VCaP (cell line): ENCODE measurements at regions not wholly inside any gene's neighbourhood (a gene's known extent, or its start where the extent isn't known, plus 50 kb on each side); places are given as distances from the start of the nearest gene placed in this dataset.
"Not testable (repeated sequence)": the region's sequence is repeated elsewhere in the genome, so short reads cannot be mapped to it uniquely, and the experiment has no call there.

Experiments
- H3K27ac ChIP-seq: fragments of 450-650 bp; 2 replicates; pipeline ENCODE4 v1.5.1; 2017
- TF ChIP-seq, protein P1 (sequence below): fragments of 450-650 bp; conservative IDR thresholded peaks from 2 replicates; pipeline ENCODE4 v1.5.1; 2017; ENCODE audit warnings: mild to moderate bottlenecking, moderate library complexity

DNA sequence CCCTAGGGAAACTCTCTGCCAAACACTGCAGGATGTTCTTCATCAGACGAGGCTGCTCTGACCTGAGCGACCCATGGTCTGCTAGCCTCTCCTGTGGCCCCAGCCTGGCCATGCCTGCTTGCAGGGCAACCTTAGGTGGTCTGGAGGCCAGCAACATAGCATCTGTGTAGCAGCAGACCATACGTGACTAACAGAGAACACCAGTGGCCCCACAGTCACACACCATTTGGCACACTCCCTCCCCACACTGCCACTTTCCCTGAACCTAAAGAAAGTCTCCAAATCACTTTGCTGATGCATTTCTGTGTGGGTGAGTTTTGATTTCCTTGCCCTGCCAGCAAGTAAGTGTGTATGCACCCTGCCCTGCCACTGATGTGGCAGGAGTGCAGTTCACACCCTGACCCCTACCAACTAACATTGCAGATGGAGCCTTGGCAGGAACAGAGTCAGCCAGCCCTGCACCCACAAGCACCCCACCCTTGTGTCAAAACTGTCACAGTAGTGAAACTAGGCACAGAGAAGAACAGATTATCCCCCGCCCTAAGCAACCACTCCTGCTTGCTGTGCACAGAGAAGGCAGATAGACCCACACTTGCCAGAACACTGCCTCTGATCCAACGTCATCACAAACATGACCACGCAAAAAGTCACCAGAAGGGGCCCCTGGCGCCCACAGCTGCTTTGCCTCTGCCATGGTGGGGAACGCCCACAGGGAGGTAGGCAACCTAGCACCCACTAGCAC, 249.1 kb downstream of the SPIN4 start:
- no peak overlapping the region for H3K27ac ChIP-seq

DNA sequence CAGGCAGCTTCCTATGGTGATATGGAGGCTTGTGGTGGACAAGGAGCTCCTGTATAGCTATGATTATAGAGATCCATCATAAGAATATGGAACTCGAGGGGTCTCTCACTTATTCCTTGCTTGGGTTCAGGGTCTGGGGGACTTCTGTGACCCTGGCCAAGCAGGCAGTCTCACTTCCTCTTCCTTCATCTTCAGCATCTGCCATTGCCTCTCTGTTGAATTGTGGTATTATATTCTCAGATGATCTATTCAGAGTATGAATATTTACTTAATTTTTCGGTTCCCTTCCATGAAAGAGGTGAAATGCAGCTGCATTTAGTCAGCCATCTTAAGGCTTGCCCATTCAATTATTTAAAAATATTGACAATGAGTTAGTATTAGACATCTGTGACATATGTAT, 292.9 kb downstream of the SPIN4 start:
- TF ChIP-seq, protein P1, sequence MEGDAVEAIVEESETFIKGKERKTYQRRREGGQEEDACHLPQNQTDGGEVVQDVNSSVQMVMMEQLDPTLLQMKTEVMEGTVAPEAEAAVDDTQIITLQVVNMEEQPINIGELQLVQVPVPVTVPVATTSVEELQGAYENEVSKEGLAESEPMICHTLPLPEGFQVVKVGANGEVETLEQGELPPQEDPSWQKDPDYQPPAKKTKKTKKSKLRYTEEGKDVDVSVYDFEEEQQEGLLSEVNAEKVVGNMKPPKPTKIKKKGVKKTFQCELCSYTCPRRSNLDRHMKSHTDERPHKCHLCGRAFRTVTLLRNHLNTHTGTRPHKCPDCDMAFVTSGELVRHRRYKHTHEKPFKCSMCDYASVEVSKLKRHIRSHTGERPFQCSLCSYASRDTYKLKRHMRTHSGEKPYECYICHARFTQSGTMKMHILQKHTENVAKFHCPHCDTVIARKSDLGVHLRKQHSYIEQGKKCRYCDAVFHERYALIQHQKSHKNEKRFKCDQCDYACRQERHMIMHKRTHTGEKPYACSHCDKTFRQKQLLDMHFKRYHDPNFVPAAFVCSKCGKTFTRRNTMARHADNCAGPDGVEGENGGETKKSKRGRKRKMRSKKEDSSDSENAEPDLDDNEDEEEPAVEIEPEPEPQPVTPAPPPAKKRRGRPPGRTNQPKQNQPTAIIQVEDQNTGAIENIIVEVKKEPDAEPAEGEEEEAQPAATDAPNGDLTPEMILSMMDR, result no peak
- H3K27ac ChIP-seq, result no peak overlapping the region

More for the DNA sequence above, 249.1 kb downstream of the SPIN4 start:
- TF ChIP-seq, protein P1, result no peak

DNA sequence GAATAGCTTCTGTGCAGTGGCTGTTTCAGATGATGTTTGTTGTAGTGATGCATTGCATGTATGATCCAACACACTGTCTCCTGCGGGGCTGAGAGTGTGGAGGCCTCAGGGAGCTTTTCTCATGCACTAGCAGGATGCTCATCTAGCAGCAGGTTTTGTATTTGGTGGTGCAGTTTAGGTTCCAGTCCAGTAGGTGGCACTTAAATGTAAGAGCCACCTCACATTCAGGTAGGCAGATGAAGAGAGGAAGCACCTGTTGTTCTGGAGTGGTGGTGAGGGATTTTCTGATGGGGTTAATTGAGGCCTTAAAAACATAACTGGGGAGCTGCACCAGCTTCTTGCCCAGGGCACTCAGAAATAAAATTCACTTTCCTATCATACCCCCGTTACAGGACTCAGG, 300.9 kb downstream of the SPIN4 start:
- no peak overlapping the region for H3K27ac ChIP-seq
- TF ChIP-seq, protein P1, result peak; percentile 68

DNA sequence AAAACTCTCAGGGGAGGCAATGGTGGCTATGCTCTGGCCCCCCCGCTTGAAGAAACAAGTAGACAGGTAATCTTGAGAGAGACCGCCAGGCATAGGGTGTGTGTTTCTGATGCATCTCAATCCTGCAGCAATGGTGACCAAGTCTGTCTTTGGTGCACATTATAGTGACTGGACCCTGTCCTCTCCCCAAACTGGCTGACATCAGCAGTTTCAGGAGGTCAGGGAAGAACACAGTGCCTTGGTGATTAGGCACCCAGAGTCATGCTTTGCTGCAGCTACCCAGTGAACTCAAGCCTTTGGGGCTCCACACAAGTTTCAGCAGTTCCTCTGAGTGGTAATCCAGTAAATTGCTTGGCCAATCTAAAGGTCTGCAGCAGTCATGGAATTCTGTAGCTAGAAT, 318.3 kb downstream of the SPIN4 start:
- TF ChIP-seq, protein P1, result no peak

DNA sequence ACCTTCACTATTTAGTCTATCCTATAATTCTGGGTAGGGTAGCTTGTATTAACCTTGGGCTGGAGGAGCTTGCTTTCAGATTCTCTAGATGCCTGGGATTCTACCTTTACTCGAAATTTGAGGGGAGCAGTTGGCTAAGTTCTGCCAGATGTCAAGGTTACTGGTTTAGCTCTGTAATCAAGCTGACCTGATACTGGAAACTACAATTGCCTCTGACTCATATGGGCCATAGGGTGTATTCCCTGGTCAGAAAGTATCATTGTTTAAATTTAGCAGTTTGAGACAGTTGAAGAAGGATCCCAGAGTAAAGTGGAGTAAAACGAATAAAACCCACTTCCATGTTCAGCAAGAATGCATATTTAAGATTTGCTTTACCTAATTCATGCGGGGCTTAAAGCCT, 337.6 kb downstream of the SPIN4 start:
- TF ChIP-seq, protein P1, result no peak
- H3K27ac ChIP-seq, result no peak overlapping the region

More for the DNA sequence above, 318.3 kb downstream of the SPIN4 start:
- no peak overlapping the region for H3K27ac ChIP-seq

DNA sequence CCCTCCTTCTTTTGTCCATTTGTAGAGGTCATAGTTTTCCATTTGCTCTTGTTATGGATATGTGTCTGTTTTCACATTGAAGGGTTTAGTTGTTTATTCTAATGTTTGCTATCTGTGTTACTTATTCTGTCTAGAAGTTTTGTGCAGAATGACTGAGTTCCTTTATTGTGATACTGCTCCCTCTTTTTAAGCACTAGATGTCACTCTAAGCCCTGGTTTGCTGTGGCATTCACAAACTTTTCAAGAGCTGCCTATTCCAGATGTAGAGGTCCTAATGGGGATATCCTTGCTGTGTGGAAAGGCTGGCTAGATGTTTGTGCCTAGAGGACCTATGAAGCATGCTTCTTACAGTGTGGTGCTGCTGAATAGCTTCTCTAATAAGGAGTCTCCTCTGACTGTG, 338.6 kb downstream of the SPIN4 start:
- TF ChIP-seq, protein P1, result peak; percentile 53
- H3K27ac ChIP-seq, result no peak overlapping the region

DNA sequence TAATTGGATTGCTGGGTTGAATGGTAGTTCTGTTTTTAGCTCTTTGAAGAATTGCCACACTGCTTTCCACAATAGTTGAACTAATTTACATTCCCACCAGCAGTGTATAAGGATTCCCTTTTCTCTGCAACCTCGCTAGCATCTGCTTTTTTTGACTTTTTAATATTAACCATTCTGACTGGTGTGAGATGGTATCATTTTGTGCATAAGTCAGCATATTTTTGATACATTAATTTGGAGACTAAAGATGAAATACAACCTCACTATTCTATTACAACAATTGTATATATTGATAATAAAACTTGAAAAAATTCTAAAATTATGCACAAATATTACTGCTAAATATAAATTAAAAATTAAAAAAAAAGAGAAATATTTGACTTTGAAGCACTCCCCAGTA, 350.9 kb downstream of the SPIN4 start:
- not testable (repeated sequence) for H3K27ac ChIP-seq
